Neuronal stem cell (in vitro differentiated cells): ENCODE measurements at regions not wholly inside any gene's neighbourhood (a gene's known extent, or its start where the extent isn't known, plus 50 kb on each side); places are given as distances from the start of the nearest gene placed in this dataset. TPM values are rescaled to one million over a fixed set of nuclear protein-coding genes. Genes with fewer than 3 reads are reported as not detected.

Experiments used
- small RNA-seq: library from polyadenylated mRNA; stranded (forward); fragments of <200 nt; extraction: miRNeasy Mini kit (QIAGEN cat#:217004); gene quantifications from one replicate; pipeline ENCODE3, GENCODE V24; 2013; ENCODE audit not compliant: insufficient read depth

Small RNAs in the stretch of these regions (small RNA-seq; reads per million reads assigned to genes)
- not detected for gene RNU6-462P
